Lung (tissue), 11 donors: ENCODE measurements at regions not wholly inside any gene's neighbourhood (a gene's known extent, or its start where the extent isn't known, plus 50 kb on each side); places are given as distances from the start of the nearest gene placed in this dataset.

Experiments used
- ATAC-seq: fragments of 200-7000 bp; cut with Tn5 transposase; one replicate; pipeline ENCODE4 v1.9.1; 2020; ENCODE audit warnings: moderate number of reproducible peaks; ENCODE audit not compliant: insufficient read depth, low FRiP score
- DNase-seq, 3 donors: peaks; one replicate each; pipeline ENCODE4 v3.0.0-alpha.2; 2013 to 2017
- H3K27ac ChIP-seq, 2 donors: one replicate each; pipeline ENCODE4 v1.5.1; 2013; ENCODE audit warnings: mild to moderate bottlenecking in 2 of 2, moderate library complexity in 2 of 2, control low read depth in 1 of 2, inconsistent platforms in 1 of 2, low read depth in 1 of 2, low read length in 1 of 2
- H3K27me3 ChIP-seq, 3 donors: one replicate each; pipeline ENCODE4 v1.5.1; 2013; ENCODE audit warnings: low read length in 2 of 3; ENCODE audit not compliant: control insufficient read depth in 3 of 3, insufficient read depth in 3 of 3
- H3K36me3 ChIP-seq, 4 donors: one replicate each; pipeline ENCODE4 v1.5.1; 2013; ENCODE audit warnings: low read length in 4 of 4, mild to moderate bottlenecking in 1 of 4, moderate library complexity in 1 of 4; ENCODE audit not compliant: control insufficient read depth in 4 of 4, insufficient read depth in 4 of 4
- H3K4me1 ChIP-seq, 5 donors: one replicate each; pipeline ENCODE4 v1.5.1; 2013; ENCODE audit warnings: low read length in 5 of 5, mild to moderate bottlenecking in 2 of 5, moderate library complexity in 1 of 5; ENCODE audit not compliant: control insufficient read depth in 5 of 5, insufficient read depth in 5 of 5
- H3K4me3 ChIP-seq: one replicate; pipeline ENCODE4 v1.5.1; 2013; ENCODE audit warnings: mild to moderate bottlenecking, control low read depth, moderate library complexity
- H3K9ac ChIP-seq, 2 donors: one replicate each; pipeline ENCODE4 v1.5.1; 2013; ENCODE audit warnings: low read length in 2 of 2, control low read depth in 1 of 2; ENCODE audit not compliant: insufficient read depth in 1 of 2
- H3K9me3 ChIP-seq, 4 donors: one replicate each; pipeline ENCODE4 v1.5.1; 2013; ENCODE audit warnings: low read length in 3 of 4, mild to moderate bottlenecking in 1 of 4, moderate library complexity in 1 of 4; ENCODE audit not compliant: control insufficient read depth in 4 of 4, insufficient read depth in 3 of 4
- WGBS, 2 donors: extraction: QIAGEN DNeasy Blood & Tissue Kit; methylation state at CpG; one replicate each; pipeline ENCODE4 v1.1.7; 2013; 5-methylcytosine and 5-hydroxymethylcytosine counted together
- TF ChIP-seq, protein P1 (sequence below): IDR thresholded peaks from 2 replicates; pipeline ENCODE4 v1.5.1; 2012; ENCODE audit warnings: mild to moderate bottlenecking; ENCODE audit errors: control extremely low read depth, extremely low read depth
- donor health status: control.
- donor health status: control.
- donor health status: Bipolar disorder and iron deficiency.
- donor health status: healthy.
- donor health status: DM: yes; HTN: yes; CAD: no.

DNA sequence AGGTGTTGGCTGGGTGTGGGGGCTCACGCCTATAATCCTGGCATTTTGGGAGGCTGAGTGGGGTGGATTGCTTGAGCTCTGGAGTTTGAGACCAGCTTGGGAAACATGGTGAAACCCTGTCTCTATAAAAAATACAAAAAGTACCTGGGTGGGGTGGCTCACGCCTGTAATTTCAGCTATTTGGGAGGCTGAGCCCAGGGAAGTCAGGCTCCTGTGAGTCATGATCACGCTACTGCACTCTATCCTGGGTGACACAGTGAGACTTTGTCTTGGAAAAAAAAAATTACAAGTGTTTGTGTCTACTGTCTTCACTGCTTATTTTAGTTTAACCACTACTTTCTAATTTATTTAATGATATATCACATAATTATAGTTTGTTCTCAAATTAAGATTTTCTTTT, 62.7 kb upstream of the DOCK10 start:
- Histone ChIP-seq H3K9me3 (no peaks in the 10 kb centered on the region), H3K36me3 (no peaks in the 10 kb centered on the region), H3K9ac (no peak overlapping the region), H3K27me3 (no peaks in the 10 kb centered on the region), H3K4me1 (no peaks in the 10 kb centered on the region), H3K27ac (no peak overlapping the region), H3K4me3 (no peak overlapping the region)
- ATAC-seq = no peak
- TF ChIP-seq, protein P1, sequence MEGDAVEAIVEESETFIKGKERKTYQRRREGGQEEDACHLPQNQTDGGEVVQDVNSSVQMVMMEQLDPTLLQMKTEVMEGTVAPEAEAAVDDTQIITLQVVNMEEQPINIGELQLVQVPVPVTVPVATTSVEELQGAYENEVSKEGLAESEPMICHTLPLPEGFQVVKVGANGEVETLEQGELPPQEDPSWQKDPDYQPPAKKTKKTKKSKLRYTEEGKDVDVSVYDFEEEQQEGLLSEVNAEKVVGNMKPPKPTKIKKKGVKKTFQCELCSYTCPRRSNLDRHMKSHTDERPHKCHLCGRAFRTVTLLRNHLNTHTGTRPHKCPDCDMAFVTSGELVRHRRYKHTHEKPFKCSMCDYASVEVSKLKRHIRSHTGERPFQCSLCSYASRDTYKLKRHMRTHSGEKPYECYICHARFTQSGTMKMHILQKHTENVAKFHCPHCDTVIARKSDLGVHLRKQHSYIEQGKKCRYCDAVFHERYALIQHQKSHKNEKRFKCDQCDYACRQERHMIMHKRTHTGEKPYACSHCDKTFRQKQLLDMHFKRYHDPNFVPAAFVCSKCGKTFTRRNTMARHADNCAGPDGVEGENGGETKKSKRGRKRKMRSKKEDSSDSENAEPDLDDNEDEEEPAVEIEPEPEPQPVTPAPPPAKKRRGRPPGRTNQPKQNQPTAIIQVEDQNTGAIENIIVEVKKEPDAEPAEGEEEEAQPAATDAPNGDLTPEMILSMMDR = no peak
- no peak for DNase-seq
- 90 to 94% methylated on average over 3 of the region's 3 CpGs for WGBS, 2 donors

DNA sequence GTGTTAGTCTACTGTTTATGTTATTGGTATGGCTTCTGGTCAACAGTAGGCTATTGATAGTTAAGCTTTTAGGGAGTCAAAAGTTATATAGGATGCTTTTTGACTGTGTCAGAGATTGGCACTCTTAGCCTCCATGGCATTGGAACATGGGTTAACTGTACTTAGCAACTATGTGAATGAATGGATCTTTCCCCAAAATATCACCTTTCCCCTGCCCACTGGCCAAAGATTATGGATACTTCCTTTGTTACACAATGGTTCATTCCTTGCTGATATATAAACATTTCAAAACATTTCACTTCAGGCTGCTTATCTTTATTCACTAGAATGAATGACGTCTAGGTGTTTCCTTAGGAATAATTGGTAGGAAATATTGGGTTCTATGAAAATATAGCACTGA, 62.1 kb upstream of the DOCK10 start:
- Histone ChIP-seq H3K27ac (no peak overlapping the region), H3K36me3 (no peaks in the 10 kb centered on the region), H3K9me3 (no peaks in the 10 kb centered on the region), H3K4me3 (no peak overlapping the region), H3K27me3 (no peaks in the 10 kb centered on the region), H3K4me1 (no peaks in the 10 kb centered on the region), H3K9ac (no peak overlapping the region)
- DNase-seq (no peak), ATAC-seq (no peak)
- 63 to 76% methylated on average over 1 of the region's 1 CpG for WGBS, 2 donors
- TF ChIP-seq, protein P1 = no peak

DNA sequence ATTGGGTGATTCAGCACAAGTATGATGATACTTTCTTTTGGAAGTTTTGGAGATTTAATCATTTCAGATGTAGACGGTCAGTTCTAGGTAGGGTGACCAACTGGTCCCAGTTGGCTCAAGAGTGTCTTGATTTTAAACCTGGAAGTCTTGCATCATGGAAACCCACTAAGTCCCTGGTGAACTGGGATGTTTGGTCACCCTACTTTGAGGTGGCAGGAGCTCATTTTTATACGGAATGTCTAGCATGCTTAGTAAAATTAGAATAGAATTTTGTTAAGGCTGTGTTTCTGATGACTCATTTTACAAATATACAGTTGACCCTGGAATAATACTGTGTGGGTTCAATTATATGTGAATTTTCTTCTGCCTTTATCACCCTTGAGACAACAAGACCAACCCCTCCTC, 61.5 kb upstream of the DOCK10 start:
- H3K9me3 ChIP-seq = no peaks in the 10 kb centered on the region
- no peaks in the 10 kb centered on the region for H3K4me1 ChIP-seq
- TF ChIP-seq, protein P1 = no peak
- H3K27me3 ChIP-seq = no peaks in the 10 kb centered on the region
- no peak for ATAC-seq
- no peak overlapping the region for H3K4me3 ChIP-seq
- 86% methylated on average over 2 of the region's 2 CpGs for WGBS, 2 donors
- no peak overlapping the region for H3K27ac ChIP-seq
- no peak overlapping the region for H3K9ac ChIP-seq
- H3K36me3 ChIP-seq = no peaks in the 10 kb centered on the region
- no peak for DNase-seq

DNA sequence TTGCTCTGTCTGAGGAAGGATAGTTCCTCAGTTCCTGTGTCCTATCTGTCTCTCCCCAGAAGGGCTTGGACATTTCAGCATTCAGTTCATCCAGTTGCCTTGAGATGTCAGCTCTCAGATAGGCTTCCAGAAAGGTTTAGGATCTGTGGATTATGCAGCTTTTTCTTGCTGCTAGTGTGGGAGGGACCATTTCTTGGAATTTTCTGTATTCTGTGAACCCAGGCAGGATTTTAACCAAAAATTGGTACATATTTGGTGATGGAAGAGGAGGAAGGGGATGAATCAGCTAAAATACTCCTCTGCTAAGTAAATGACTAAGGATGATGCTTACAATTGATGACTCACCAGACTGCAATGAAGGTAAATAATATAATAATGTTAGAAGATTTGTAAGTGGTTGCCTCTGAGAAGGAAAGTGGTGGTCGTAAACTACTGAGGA, 58.6 kb upstream of the DOCK10 start:
- H3K4me1 ChIP-seq = no peaks in the 10 kb centered on the region
- ATAC-seq (peak; percentile 53), DNase-seq (no peak)
- no peak overlapping the region for H3K4me3 ChIP-seq
- TF ChIP-seq, protein P1 = no peak
- 56 to 84% methylated on average over 1 of the region's 1 CpG for WGBS, 2 donors
- no peak overlapping the region for H3K9ac ChIP-seq
- no peaks in the 10 kb centered on the region for H3K36me3 ChIP-seq
- H3K9me3 ChIP-seq = no peaks in the 10 kb centered on the region
- no peaks in the 10 kb centered on the region for H3K27me3 ChIP-seq
- H3K27ac ChIP-seq = no peak overlapping the region
